HEK293 (cell line): ENCODE measurements at regions not wholly inside any gene's neighbourhood (a gene's known extent, or its start where the extent isn't known, plus 50 kb on each side); places are given as distances from the start of the nearest gene placed in this dataset.

Experiments
- KLF7 ChIP-seq: fragments of 450-650 bp; formaldehyde crosslinking; IDR thresholded peaks from 2 replicates; pipeline ENCODE4 v1.5.1; 2016; ENCODE audit warnings: missing biosample characterization, missing genetic modification characterization, borderline replicate concordance
- MYNN ChIP-seq: fragments of 450-650 bp; formaldehyde crosslinking; IDR thresholded peaks from 2 replicates; pipeline ENCODE4 v1.5.1; 2016; ENCODE audit warnings: missing biosample characterization, missing genetic modification characterization, borderline replicate concordance
- ZFP3 ChIP-seq: fragments of 450-650 bp; formaldehyde crosslinking; IDR thresholded peaks from 2 replicates; pipeline ENCODE4 v1.5.1; 2016; ENCODE audit warnings: low read depth, missing biosample characterization, missing genetic modification characterization
- ZNF24 ChIP-seq: fragments of 450-650 bp; formaldehyde crosslinking; IDR thresholded peaks from 2 replicates; pipeline ENCODE4 v1.5.1; 2016; ENCODE audit warnings: missing biosample characterization, missing genetic modification characterization
- ZNF335 ChIP-seq: fragments of 450-650 bp; formaldehyde crosslinking; conservative IDR thresholded peaks from 2 replicates; pipeline ENCODE4 v1.5.1; 2016; ENCODE audit warnings: missing biosample characterization, missing genetic modification characterization
- ZNF394 ChIP-seq: fragments of 450-650 bp; formaldehyde crosslinking; IDR thresholded peaks from 2 replicates; pipeline ENCODE4 v1.5.1; 2016; ENCODE audit warnings: missing biosample characterization, missing genetic modification characterization, mild to moderate bottlenecking, moderate library complexity, borderline replicate concordance
- ZNF48 ChIP-seq: fragments of 450-650 bp; formaldehyde crosslinking; IDR thresholded peaks from 2 replicates; pipeline ENCODE4 v1.5.1; 2016; ENCODE audit warnings: missing biosample characterization, missing genetic modification characterization
- ZNF654 ChIP-seq: fragments of 450-650 bp; formaldehyde crosslinking; IDR thresholded peaks from 2 replicates; pipeline ENCODE4 v1.5.1; 2016; ENCODE audit warnings: low read depth, missing biosample characterization, missing genetic modification characterization
- ZNF747 ChIP-seq: fragments of 450-650 bp; formaldehyde crosslinking; IDR thresholded peaks from 2 replicates; pipeline ENCODE4 v1.5.1; 2016; ENCODE audit warnings: missing biosample characterization, missing genetic modification characterization
- TF ChIP-seq, protein P1 (sequence below): fragments of 450-650 bp; formaldehyde crosslinking; IDR thresholded peaks from 2 replicates; pipeline ENCODE4 v1.5.1; 2016; ENCODE audit warnings: missing biosample characterization, missing genetic modification characterization
- TF ChIP-seq, protein P2 (sequence below): fragments of 450-650 bp; formaldehyde crosslinking; IDR thresholded peaks from 2 replicates; pipeline ENCODE4 v1.5.1; 2016; ENCODE audit warnings: missing biosample characterization, missing genetic modification characterization
- TF ChIP-seq, protein P3 (sequence below): fragments of 450-650 bp; formaldehyde crosslinking; IDR thresholded peaks from 2 replicates; pipeline ENCODE4 v1.5.1; 2017; ENCODE audit warnings: missing biosample characterization, missing genetic modification characterization
- TF ChIP-seq, protein P4 (sequence below): fragments of 450-650 bp; formaldehyde crosslinking; IDR thresholded peaks from 2 replicates; pipeline ENCODE4 v1.5.1; 2016; ENCODE audit warnings: missing biosample characterization, missing genetic modification characterization
- TF ChIP-seq, protein P5 (sequence below): fragments of 450-650 bp; formaldehyde crosslinking; IDR thresholded peaks from 2 replicates; pipeline ENCODE4 v1.5.1; 2016; ENCODE audit warnings: missing biosample characterization, missing genetic modification characterization, borderline replicate concordance
- TF ChIP-seq, protein P6 (sequence below): fragments of 450-650 bp; formaldehyde crosslinking; IDR thresholded peaks from 2 replicates; pipeline ENCODE4 v1.5.1; 2016; ENCODE audit warnings: missing biosample characterization, missing genetic modification characterization
- TF ChIP-seq, protein P7 (sequence below): fragments of 450-650 bp; formaldehyde crosslinking; IDR thresholded peaks from 2 replicates; pipeline ENCODE4 v1.5.1; 2016; ENCODE audit warnings: missing biosample characterization, missing genetic modification characterization
- TF ChIP-seq, protein P8 (sequence below): fragments of 450-650 bp; formaldehyde crosslinking; IDR thresholded peaks from 2 replicates; pipeline ENCODE4 v1.5.1; 2016; ENCODE audit warnings: missing biosample characterization, missing genetic modification characterization
- TF ChIP-seq, protein P9 (sequence below): fragments of 450-650 bp; IDR thresholded peaks from 2 replicates; pipeline ENCODE4 v1.5.1; 2018; ENCODE audit warnings: missing biosample characterization, mild to moderate bottlenecking, missing genetic modification characterization

DNA sequence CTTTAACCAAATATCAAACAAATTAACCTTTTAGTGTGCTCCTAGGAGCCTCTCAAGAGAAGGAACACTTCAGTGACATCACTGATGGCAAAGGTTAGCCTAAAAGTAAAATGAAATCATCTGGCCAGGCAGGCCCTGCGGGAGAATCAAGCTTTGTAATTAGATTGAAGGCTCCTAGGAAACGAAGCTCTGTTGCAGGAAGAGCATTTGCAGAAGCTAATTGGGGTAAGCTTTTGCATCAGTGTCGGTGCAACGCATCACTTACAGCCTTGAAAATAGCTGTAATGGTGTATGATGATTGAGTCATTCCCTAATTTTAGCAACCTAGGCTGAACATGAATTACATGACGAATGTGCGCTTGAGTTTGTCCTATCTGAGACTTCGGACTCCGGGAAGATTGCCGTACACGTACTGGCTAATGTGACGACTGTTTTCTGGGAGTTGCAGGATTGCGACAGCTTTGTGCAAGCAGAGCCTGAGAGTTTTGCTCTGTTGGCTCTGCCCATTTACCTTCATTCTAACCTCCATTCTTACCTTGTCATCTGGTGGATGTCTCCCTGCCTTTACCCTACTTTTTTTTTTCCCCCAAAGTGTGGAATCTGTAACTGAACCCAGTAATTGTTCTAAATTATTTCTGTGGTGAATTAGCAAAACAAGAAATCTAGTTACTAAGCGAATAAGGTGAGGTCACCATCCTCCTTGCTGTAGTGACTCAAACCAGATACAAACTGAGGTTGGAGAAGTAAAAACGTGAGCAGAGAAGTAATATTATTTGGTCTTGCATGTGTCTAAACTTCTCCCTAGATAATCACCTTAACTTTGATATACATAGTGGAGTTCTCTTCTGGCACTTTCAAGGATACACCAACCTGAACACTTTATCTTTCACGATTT is 675.9 kb upstream of the CITED2 start (continued):
- peak; percentile 25; the same call in 1 of the 2 replicates for TF ChIP-seq ZNF394 (tag by site-specific recombination)
- TF ChIP-seq MYNN, result no peak
- no peak for TF ChIP-seq ZFP3
- no peak for TF ChIP-seq KLF7 (tag by site-specific recombination)
- TF ChIP-seq, protein P1, sequence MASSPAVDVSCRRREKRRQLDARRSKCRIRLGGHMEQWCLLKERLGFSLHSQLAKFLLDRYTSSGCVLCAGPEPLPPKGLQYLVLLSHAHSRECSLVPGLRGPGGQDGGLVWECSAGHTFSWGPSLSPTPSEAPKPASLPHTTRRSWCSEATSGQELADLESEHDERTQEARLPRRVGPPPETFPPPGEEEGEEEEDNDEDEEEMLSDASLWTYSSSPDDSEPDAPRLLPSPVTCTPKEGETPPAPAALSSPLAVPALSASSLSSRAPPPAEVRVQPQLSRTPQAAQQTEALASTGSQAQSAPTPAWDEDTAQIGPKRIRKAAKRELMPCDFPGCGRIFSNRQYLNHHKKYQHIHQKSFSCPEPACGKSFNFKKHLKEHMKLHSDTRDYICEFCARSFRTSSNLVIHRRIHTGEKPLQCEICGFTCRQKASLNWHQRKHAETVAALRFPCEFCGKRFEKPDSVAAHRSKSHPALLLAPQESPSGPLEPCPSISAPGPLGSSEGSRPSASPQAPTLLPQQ (tag by site-specific recombination), result no peak
- TF ChIP-seq ZNF24 (tag by site-specific recombination), result no peak
- TF ChIP-seq, protein P2, sequence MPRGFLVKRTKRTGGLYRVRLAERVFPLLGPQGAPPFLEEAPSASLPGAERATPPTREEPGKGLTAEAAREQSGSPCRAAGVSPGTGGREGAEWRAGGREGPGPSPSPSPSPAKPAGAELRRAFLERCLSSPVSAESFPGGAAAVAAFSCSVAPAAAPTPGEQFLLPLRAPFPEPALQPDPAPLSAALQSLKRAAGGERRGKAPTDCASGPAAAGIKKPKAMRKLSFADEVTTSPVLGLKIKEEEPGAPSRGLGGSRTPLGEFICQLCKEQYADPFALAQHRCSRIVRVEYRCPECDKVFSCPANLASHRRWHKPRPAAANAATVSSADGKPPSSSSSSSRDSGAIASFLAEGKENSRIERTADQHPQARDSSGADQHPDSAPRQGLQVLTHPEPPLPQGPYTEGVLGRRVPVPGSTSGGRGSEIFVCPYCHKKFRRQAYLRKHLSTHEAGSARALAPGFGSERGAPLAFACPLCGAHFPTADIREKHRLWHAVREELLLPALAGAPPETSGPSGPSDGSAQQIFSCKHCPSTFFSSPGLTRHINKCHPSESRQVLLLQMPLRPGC (tag by site-specific recombination), result peak; percentile 70
- TF ChIP-seq ZNF335 (tag by site-specific recombination), result 0 out of 2 replicates have a peak, but pooled peaks have one; percentile 17
- TF ChIP-seq, protein P3, sequence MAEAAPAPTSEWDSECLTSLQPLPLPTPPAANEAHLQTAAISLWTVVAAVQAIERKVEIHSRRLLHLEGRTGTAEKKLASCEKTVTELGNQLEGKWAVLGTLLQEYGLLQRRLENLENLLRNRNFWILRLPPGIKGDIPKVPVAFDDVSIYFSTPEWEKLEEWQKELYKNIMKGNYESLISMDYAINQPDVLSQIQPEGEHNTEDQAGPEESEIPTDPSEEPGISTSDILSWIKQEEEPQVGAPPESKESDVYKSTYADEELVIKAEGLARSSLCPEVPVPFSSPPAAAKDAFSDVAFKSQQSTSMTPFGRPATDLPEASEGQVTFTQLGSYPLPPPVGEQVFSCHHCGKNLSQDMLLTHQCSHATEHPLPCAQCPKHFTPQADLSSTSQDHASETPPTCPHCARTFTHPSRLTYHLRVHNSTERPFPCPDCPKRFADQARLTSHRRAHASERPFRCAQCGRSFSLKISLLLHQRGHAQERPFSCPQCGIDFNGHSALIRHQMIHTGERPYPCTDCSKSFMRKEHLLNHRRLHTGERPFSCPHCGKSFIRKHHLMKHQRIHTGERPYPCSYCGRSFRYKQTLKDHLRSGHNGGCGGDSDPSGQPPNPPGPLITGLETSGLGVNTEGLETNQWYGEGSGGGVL (tag by site-specific recombination), result no peak
- TF ChIP-seq ZNF654 (tag by site-specific recombination), result no peak
- TF ChIP-seq, protein P4, sequence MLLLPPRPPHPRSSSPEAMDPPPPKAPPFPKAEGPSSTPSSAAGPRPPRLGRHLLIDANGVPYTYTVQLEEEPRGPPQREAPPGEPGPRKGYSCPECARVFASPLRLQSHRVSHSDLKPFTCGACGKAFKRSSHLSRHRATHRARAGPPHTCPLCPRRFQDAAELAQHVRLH (tag by site-specific recombination), result no peak
- TF ChIP-seq, protein P5, sequence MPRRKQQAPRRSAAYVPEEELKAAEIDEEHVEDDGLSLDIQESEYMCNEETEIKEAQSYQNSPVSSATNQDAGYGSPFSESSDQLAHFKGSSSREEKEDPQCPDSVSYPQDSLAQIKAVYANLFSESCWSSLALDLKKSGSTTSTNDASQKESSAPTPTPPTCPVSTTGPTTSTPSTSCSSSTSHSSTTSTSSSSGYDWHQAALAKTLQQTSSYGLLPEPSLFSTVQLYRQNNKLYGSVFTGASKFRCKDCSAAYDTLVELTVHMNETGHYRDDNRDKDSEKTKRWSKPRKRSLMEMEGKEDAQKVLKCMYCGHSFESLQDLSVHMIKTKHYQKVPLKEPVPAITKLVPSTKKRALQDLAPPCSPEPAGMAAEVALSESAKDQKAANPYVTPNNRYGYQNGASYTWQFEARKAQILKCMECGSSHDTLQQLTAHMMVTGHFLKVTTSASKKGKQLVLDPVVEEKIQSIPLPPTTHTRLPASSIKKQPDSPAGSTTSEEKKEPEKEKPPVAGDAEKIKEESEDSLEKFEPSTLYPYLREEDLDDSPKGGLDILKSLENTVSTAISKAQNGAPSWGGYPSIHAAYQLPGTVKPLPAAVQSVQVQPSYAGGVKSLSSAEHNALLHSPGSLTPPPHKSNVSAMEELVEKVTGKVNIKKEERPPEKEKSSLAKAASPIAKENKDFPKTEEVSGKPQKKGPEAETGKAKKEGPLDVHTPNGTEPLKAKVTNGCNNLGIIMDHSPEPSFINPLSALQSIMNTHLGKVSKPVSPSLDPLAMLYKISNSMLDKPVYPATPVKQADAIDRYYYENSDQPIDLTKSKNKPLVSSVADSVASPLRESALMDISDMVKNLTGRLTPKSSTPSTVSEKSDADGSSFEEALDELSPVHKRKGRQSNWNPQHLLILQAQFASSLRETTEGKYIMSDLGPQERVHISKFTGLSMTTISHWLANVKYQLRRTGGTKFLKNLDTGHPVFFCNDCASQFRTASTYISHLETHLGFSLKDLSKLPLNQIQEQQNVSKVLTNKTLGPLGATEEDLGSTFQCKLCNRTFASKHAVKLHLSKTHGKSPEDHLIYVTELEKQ, result no peak
- TF ChIP-seq ZNF747 (tag by site-specific recombination), result no peak
- TF ChIP-seq, protein P6, sequence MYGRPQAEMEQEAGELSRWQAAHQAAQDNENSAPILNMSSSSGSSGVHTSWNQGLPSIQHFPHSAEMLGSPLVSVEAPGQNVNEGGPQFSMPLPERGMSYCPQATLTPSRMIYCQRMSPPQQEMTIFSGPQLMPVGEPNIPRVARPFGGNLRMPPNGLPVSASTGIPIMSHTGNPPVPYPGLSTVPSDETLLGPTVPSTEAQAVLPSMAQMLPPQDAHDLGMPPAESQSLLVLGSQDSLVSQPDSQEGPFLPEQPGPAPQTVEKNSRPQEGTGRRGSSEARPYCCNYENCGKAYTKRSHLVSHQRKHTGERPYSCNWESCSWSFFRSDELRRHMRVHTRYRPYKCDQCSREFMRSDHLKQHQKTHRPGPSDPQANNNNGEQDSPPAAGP (tag by site-specific recombination), result no peak
- TF ChIP-seq, protein P7, sequence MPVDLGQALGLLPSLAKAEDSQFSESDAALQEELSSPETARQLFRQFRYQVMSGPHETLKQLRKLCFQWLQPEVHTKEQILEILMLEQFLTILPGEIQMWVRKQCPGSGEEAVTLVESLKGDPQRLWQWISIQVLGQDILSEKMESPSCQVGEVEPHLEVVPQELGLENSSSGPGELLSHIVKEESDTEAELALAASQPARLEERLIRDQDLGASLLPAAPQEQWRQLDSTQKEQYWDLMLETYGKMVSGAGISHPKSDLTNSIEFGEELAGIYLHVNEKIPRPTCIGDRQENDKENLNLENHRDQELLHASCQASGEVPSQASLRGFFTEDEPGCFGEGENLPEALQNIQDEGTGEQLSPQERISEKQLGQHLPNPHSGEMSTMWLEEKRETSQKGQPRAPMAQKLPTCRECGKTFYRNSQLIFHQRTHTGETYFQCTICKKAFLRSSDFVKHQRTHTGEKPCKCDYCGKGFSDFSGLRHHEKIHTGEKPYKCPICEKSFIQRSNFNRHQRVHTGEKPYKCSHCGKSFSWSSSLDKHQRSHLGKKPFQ (tag by site-specific recombination), result no peak
- TF ChIP-seq, protein P8, sequence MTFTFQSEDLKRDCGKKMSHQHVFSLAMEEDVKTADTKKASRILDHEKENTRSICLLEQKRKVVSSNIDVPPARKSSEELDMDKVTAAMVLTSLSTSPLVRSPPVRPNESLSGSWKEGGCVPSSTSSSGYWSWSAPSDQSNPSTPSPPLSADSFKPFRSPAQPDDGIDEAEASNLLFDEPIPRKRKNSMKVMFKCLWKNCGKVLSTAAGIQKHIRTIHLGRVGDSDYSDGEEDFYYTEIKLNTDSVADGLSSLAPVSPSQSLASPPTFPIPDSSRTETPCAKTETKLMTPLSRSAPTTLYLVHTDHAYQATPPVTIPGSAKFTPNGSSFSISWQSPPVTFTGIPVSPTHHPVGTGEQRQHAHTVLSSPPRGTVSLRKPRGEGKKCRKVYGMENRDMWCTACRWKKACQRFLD, result no peak
- TF ChIP-seq ZNF48 (tag by site-specific recombination), result no peak
- TF ChIP-seq, protein P9, sequence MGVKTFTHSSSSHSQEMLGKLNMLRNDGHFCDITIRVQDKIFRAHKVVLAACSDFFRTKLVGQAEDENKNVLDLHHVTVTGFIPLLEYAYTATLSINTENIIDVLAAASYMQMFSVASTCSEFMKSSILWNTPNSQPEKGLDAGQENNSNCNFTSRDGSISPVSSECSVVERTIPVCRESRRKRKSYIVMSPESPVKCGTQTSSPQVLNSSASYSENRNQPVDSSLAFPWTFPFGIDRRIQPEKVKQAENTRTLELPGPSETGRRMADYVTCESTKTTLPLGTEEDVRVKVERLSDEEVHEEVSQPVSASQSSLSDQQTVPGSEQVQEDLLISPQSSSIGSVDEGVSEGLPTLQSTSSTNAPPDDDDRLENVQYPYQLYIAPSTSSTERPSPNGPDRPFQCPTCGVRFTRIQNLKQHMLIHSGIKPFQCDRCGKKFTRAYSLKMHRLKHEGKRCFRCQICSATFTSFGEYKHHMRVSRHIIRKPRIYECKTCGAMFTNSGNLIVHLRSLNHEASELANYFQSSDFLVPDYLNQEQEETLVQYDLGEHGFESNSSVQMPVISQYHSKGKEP (tag by site-specific recombination), result peak; percentile 95
